GF-D8 (cell line): ENCODE measurements at regions not wholly inside any gene's neighbourhood (a gene's known extent, or its start where the extent isn't known, plus 50 kb on each side); places are given as distances from the start of the nearest gene placed in this dataset.
"Not testable (repeated sequence)": the region's sequence is repeated elsewhere in the genome, so short reads cannot be mapped to it uniquely, and the experiment has no call there.

ENCODE experiments used
- DNase-seq: peaks from one replicate; lab custom pipeline; 2025; lab: John Stamatoyannopoulos, UW

- DNase-seq = no peak
These were observed 214.0 kb upstream of the KLF14 start for GRCh38 chr7:130947792-130948580.

GRCh38 chr7:130948822-130949221 lies 214.8 kb upstream of the KLF14 start:
- no peak for DNase-seq

DNA sequence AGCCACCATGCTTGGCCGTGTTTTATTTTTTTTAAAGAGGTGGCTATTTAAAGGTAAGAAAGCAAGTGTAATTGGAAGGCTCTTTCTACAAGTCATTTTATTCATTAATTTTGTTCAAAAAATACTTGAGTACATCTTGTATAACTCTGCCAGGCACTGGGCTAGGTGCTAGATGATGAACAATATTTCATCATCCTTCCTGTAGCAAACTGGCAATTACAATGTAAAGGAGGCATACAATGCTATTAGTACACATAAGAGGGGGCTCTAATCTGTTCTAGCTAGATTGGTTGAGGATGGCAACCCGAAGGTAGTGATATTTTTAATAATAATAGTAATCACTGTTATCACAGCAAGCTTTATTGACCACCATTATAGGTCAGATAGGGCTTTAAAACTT lies 215.5 kb upstream of the KLF14 start:
- no peak for DNase-seq

DNA sequence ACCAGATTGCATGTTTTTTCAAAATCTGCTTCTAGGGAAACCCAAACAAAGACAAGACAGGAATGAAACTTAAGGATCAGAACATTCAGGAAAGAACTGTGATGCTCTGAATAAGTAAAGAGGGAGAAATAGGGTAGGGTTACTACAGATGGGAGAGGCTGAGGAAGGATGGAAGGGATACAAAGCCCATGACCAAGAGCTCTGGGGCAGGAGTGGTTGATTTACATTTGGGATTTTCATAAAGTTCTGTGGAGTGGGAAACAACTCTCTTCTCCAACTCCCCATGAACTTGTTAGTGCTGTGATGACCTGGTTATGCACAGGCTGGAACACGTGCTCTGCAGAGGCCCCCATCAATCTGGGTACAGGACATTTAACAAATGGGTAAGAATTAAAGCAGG lies 216.0 kb upstream of the KLF14 start:
- no peak for DNase-seq

GRCh38 chr7:130950741-130951140 lies 216.7 kb upstream of the KLF14 start:
- DNase-seq = no peak

GRCh38 chr7:130951303-130951975 lies 217.4 kb upstream of the KLF14 start:
- no peak for DNase-seq

GRCh38 chr7:130951976-130952876 lies 218.2 kb upstream of the KLF14 start:
- no peak for DNase-seq

DNA sequence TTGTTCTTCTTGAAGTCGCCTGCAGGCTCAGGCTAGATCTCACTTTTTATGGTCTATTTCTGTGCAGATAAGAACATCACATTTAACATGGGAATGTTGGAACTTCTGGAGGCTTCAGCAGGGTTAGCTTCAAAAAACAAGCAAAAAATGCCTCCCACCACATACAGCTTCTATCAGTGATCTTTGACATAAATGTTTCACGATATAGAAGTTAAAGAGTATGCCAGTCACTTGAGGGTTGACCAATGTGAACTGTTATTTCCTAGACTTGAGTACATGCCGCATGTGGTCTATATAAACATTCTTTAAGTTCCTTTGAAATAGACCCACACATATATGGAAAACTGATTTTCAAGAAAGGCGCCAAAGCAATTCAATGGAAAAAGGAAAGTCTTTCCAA lies 219.2 kb upstream of the KLF14 start:
- no peak for DNase-seq

GRCh38 chr7:130954918-130955564 lies 221.0 kb upstream of the KLF14 start:
- DNase-seq = no peak

- no peak for DNase-seq
These were observed 221.5 kb upstream of the KLF14 start for GRCh38 chr7:130955565-130955919.

GRCh38 chr7:130956417-130957136 lies 222.6 kb upstream of the KLF14 start:
- DNase-seq = no peak

GRCh38 chr7:130957137-130957513 lies 223.1 kb upstream of the KLF14 start:
- DNase-seq = no peak

GRCh38 chr7:130957722-130958435 lies 223.9 kb upstream of the KLF14 start:
- DNase-seq = not testable (repeated sequence)

- DNase-seq = no peak
These were observed 224.8 kb upstream of the KLF14 start for GRCh38 chr7:130958846-130959245.

GRCh38 chr7:130959743-130960207 lies 225.8 kb upstream of the KLF14 start:
- peak; percentile 45 for DNase-seq

GRCh38 chr7:130960208-130960988 lies 226.4 kb upstream of the KLF14 start:
- peak; percentile 89 for DNase-seq

DNA sequence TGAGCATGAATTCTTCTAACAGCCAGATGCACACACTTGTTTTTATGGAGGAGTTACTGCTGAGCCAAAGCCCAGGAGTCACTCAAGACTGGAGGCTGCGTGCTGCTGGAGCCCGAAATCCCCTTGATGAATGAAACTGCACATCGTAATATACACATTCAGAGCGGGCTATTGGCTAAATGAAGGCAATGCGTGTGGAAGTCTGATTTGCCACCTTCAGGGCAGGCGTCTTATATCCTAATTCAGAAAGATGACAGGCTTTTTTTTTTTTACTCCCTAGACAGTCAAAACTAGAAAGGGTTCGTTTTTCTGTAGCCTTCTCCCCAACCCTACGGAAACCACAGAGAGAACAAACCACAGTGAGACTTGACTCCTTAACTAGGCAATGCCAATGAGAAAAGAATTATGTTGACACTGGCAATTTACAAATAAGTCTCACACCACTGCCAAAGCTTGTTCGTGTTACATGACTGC lies 227.2 kb upstream of the KLF14 start:
- peak; percentile 55 for DNase-seq

GRCh38 chr7:130962109-130962508 lies 228.1 kb upstream of the KLF14 start:
- no peak for DNase-seq

DNA sequence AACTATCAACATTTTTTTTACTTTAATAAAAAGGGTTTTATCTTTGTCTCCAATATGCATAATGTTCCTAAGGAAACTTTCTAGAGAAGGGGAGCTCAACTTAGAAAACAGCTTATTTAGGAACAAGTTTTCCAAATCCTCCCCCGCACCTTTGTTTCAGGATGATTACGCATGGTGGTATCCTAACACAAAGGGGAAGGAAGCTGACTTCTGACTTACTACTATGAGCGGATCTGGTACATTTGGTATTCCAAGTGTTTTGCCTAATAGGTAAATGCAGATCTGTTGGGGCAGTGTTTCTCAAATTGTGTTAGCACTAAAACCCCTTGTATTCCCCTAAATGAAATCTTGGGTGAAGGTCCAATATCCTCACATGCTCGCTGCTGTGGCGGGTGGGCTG lies 229.3 kb upstream of the KLF14 start:
- no peak for DNase-seq

DNA sequence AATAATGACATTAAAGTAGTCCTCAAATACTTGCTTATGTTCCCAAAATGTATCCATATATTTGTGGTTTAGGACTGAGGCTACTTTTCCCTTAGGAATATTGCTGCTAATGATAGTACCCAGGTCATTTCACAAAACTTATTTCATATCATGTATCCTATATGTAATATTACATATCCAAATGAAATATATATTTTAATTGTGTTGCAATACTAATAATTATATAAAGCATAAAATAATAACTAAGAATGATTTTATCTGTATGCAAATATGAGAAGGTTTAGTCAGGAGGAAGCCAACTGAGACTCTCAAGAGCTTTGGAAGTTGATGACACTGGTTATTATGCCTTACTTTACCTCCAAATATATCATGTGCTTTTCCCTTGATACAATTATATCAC lies 231.5 kb upstream of the KLF14 start:
- DNase-seq = no peak
